ENCODE measurements at regions not wholly inside any gene's neighbourhood (a gene's known extent, or its start where the extent isn't known, plus 50 kb on each side); places are given as distances from the start of the nearest gene placed in this dataset.

GRCh38 chr14:97688631-97689336 lies 891.6 kb downstream of the VRK1 start:
- no peak overlapping the region for H3K4me3 ChIP-seq (ENCODE audit: severe bottlenecking)
- H3K9me3 ChIP-seq (ENCODE audit: severe bottlenecking) = no peaks in the 10 kb centered on the region
- DNase-seq (ENCODE audit: low spot score) = no peak
- H3K27me3 ChIP-seq (ENCODE audit: insufficient read depth, poor library complexity, severe bottlenecking) = no peaks in the 10 kb centered on the region
- TF ChIP-seq CTCF (IDR thresholded peaks at IDR 0.05; ENCODE audit: poor library complexity, severe bottlenecking) = no peak
- no peak overlapping the region for H3K27ac ChIP-seq (ENCODE audit: poor library complexity, severe bottlenecking)
- H3K36me3 ChIP-seq (ENCODE audit: low read depth) = no peaks in the 10 kb centered on the region
- H3K4me1 ChIP-seq (ENCODE audit: insufficient read depth, poor library complexity, severe bottlenecking) = no peaks in the 10 kb centered on the region
- ATAC-seq (ENCODE audit: low read depth) = no peak

- DNase-seq (ENCODE audit: low spot score) (no peak), ATAC-seq (ENCODE audit: low read depth) (no peak)
- Histone ChIP-seq H3K27ac (ENCODE audit: poor library complexity, severe bottlenecking) (no peak overlapping the region), H3K9me3 (ENCODE audit: severe bottlenecking) (no peaks in the 10 kb centered on the region), H3K4me1 (ENCODE audit: insufficient read depth, poor library complexity, severe bottlenecking) (no peaks in the 10 kb centered on the region), H3K27me3 (ENCODE audit: insufficient read depth, poor library complexity, severe bottlenecking) (no peaks in the 10 kb centered on the region), H3K36me3 (ENCODE audit: low read depth) (no peaks in the 10 kb centered on the region), H3K4me3 (ENCODE audit: severe bottlenecking) (no peak overlapping the region)
- no peak for TF ChIP-seq CTCF (IDR thresholded peaks at IDR 0.05; ENCODE audit: poor library complexity, severe bottlenecking)
Observed at GRCh38 chr14:97692084-97692483, 894.9 kb downstream of the VRK1 start.

- no peaks in the 10 kb centered on the region for H3K36me3 ChIP-seq (ENCODE audit: low read depth)
- no peaks in the 10 kb centered on the region for H3K9me3 ChIP-seq (ENCODE audit: severe bottlenecking)
Observed at GRCh38 chr14:97695456-97695981, 898.3 kb downstream of the VRK1 start.

GRCh38 chr14:97697772-97698171 lies 900.6 kb downstream of the VRK1 start:
- H3K9me3 ChIP-seq (ENCODE audit: severe bottlenecking) = no peaks in the 10 kb centered on the region
- H3K27me3 ChIP-seq (ENCODE audit: insufficient read depth, poor library complexity, severe bottlenecking) = no peaks in the 10 kb centered on the region
- DNase-seq (ENCODE audit: low spot score) (no peak), ATAC-seq (ENCODE audit: low read depth) (no peak)
- TF ChIP-seq CTCF (IDR thresholded peaks at IDR 0.05; ENCODE audit: poor library complexity, severe bottlenecking) = no peak
- H3K36me3 ChIP-seq (ENCODE audit: low read depth) = no peaks in the 10 kb centered on the region
- no peaks in the 10 kb centered on the region for H3K4me1 ChIP-seq (ENCODE audit: insufficient read depth, poor library complexity, severe bottlenecking)
- H3K4me3 ChIP-seq (ENCODE audit: severe bottlenecking) = no peak overlapping the region
- H3K27ac ChIP-seq (ENCODE audit: poor library complexity, severe bottlenecking) = no peak overlapping the region

More at GRCh38 chr14:97695456-97695981, 898.3 kb downstream of the VRK1 start:
- no peak for TF ChIP-seq CTCF (IDR thresholded peaks at IDR 0.05; ENCODE audit: poor library complexity, severe bottlenecking)
- Histone ChIP-seq H3K27ac (ENCODE audit: poor library complexity, severe bottlenecking) (no peak overlapping the region), H3K4me3 (ENCODE audit: severe bottlenecking) (no peak overlapping the region), H3K4me1 (ENCODE audit: insufficient read depth, poor library complexity, severe bottlenecking) (no peaks in the 10 kb centered on the region), H3K27me3 (ENCODE audit: insufficient read depth, poor library complexity, severe bottlenecking) (no peaks in the 10 kb centered on the region)
- peak; percentile 23; the same call in 1 of the 3 replicates for ATAC-seq (ENCODE audit: low read depth)
- DNase-seq (ENCODE audit: low spot score) = no peak

- Histone ChIP-seq H3K36me3 (ENCODE audit: low read depth) (no peaks in the 10 kb centered on the region), H3K4me3 (ENCODE audit: severe bottlenecking) (no peak overlapping the region), H3K9me3 (ENCODE audit: severe bottlenecking) (no peaks in the 10 kb centered on the region), H3K4me1 (ENCODE audit: insufficient read depth, poor library complexity, severe bottlenecking) (no peaks in the 10 kb centered on the region), H3K27ac (ENCODE audit: poor library complexity, severe bottlenecking) (no peak overlapping the region), H3K27me3 (ENCODE audit: insufficient read depth, poor library complexity, severe bottlenecking) (no peaks in the 10 kb centered on the region)
- DNase-seq (ENCODE audit: low spot score) (no peak), ATAC-seq (ENCODE audit: low read depth) (no peak)
- no peak for TF ChIP-seq CTCF (IDR thresholded peaks at IDR 0.05; ENCODE audit: poor library complexity, severe bottlenecking)
Observed at GRCh38 chr14:97699026-97699425, 901.8 kb downstream of the VRK1 start.

Data from RWPE2 (cell line).